GM12878 (cell line): ENCODE measurements at regions not wholly inside any gene's neighbourhood (a gene's known extent, or its start where the extent isn't known, plus 50 kb on each side); places are given as distances from the start of the nearest gene placed in this dataset.

Source experiments
- ATAC-seq: fragments of 200-7000 bp; cut with Tn5 transposase; 3 replicates; pipeline ENCODE4 v1.9.1; 2020; ENCODE audit warnings: mild to moderate bottlenecking, moderate library complexity
- BruUV-seq: library from RNA; stranded (reverse); fragments of 400-500 nt; replicated peaks from 2 replicates; lab custom pipeline; 2021; lab: Mats Ljungman, UMichigan
- CTCF ChIA-PET: fragments of 300-600 bp; sonication (Branson Sonifier 250); formaldehyde crosslinking; extraction: SDS; loops from one replicate; lab custom pipeline; 2021; ENCODE audit warnings: inconsistent platforms; lab: Yijun Ruan, JAX
- POLR2A ChIA-PET: fragments of 350-600 bp; formaldehyde crosslinking; extraction: SDS; loops from one replicate; lab custom pipeline; 2021; ENCODE audit warnings: inconsistent platforms; lab: Charles Lee
- RAD21 ChIA-PET: fragments of 300-600 bp; sonication (Branson Sonifier 250); formaldehyde crosslinking; loops from one replicate; lab custom pipeline; 2023; ENCODE audit warnings: antibody characterized with exemption; ENCODE audit not compliant: unreplicated experiment; lab: Charles Lee
- SMC1A ChIA-PET: fragments of 300-600 bp; sonication (Branson Sonifier 250); formaldehyde crosslinking; loops from one replicate; lab custom pipeline; 2023; ENCODE audit not compliant: unreplicated experiment, uncharacterized antibody; lab: Charles Lee
- DNase-seq: peaks from one replicate; pipeline ENCODE4 v3.0.0-alpha.2; 2011; ENCODE audit warnings: low read depth, low spot score
- FAIRE-seq: peaks from 3 replicates; lab custom pipeline; 2011; peaks lifted over from hg19 to GRCh38; lab: Jason Lieb, UNC
- H2AFZ ChIP-seq: 2 replicates; pipeline ENCODE4 v1.6.0; 2011; ENCODE audit warnings: low read depth, low read length, control low read depth; ENCODE audit not compliant: control insufficient read depth
- H3K27ac ChIP-seq: 2 replicates; pipeline ENCODE4 v1.5.1; 2011; ENCODE audit warnings: control low read depth; ENCODE audit not compliant: control insufficient read depth, insufficient read depth
- H3K27me3 ChIP-seq, 2 experiments: replicated peaks in 1 of 2; 2 replicates each; pipeline versions ENCODE4 v1.6.0 to v1.6.1; 2011; ENCODE audit warnings: low read length in 1 of 2; ENCODE audit not compliant: control insufficient read depth in 2 of 2, insufficient read depth in 2 of 2
- H3K36me3 ChIP-seq, 2 experiments: 2 replicates each; pipeline ENCODE4 v1.5.1; 2011; ENCODE audit warnings: low read length in 1 of 2; ENCODE audit not compliant: control insufficient read depth in 2 of 2, insufficient read depth in 2 of 2
- H3K4me1 ChIP-seq: 2 replicates; pipeline ENCODE4 v1.6.1; 2011; ENCODE audit warnings: mild to moderate bottlenecking, low read length, moderate library complexity, mixed read lengths; ENCODE audit not compliant: control insufficient read depth, insufficient read depth
- H3K4me2 ChIP-seq: 2 replicates; pipeline ENCODE4 v1.6.0; 2011; ENCODE audit warnings: control low read depth; ENCODE audit not compliant: control insufficient read depth, insufficient read depth
- H3K4me3 ChIP-seq: fragments of 200-600 bp; sonication (generic); 2 replicates; pipeline ENCODE4 v1.5.1; 2016
- H3K79me2 ChIP-seq: 2 replicates; pipeline ENCODE4 v1.6.0; 2011; ENCODE audit warnings: low read length; ENCODE audit not compliant: control insufficient read depth, insufficient read depth
- H3K9ac ChIP-seq: 2 replicates; pipeline ENCODE4 v1.8.0; 2011; ENCODE audit warnings: low read length, control low read depth, mixed read lengths; ENCODE audit not compliant: control insufficient read depth, insufficient read depth
- H3K9me3 ChIP-seq: replicated peaks from 3 replicates; pipeline ENCODE4 v1.5.1; 2011; ENCODE audit warnings: mild to moderate bottlenecking, low read length; ENCODE audit not compliant: control insufficient read depth, insufficient read depth
- H4K20me1 ChIP-seq: 2 replicates; pipeline ENCODE4 v1.6.0; 2011; ENCODE audit not compliant: control insufficient read depth, insufficient read depth
- BMI1 ChIP-seq: fragments of 450-650 bp; IDR thresholded peaks from 2 replicates; pipeline ENCODE4 v1.6.1; 2016; ENCODE audit warnings: mild to moderate bottlenecking, moderate library complexity, borderline replicate concordance
- MTA2 ChIP-seq: fragments of 450-650 bp; IDR thresholded peaks from 2 replicates; pipeline ENCODE4 v1.6.1; 2016; ENCODE audit warnings: low read depth, mild to moderate bottlenecking, moderate library complexity
- NBN ChIP-seq: fragments of 450-650 bp; IDR thresholded peaks from 2 replicates; pipeline ENCODE4 v1.6.1; 2016
- NR2F1 ChIP-seq: fragments of 450-650 bp; conservative IDR thresholded peaks from 2 replicates; pipeline ENCODE4 v1.6.1; 2017; ENCODE audit warnings: mild to moderate bottlenecking
- PAX5 ChIP-seq: IDR thresholded peaks from 2 replicates; pipeline ENCODE4 v1.6.1; 2011; ENCODE audit warnings: low read depth, low read length, borderline replicate concordance
- RCOR1 ChIP-seq: conservative IDR thresholded peaks from 2 replicates; pipeline ENCODE4 v1.6.1; 2012; ENCODE audit warnings: low read depth, low read length, improper control_type of control experiment
- WGBS: methylation state at CpG from one replicate; pipeline ENCODE4 v1.1.6; 2016; ENCODE audit warnings: low lambda C conversion rate; ENCODE audit not compliant: insufficient replicate concordance, insufficient coverage; ENCODE audit errors: missing lambda C conversion rate; 5-methylcytosine and 5-hydroxymethylcytosine counted together
- in situ Hi-C: fragments of 300-500 bp; cut with MboI; formaldehyde crosslinking; loops from 9 replicates; pipeline ENCODE4 v1.14.3; 2018; ENCODE audit warnings: mixed read lengths
- intact Hi-C: fragments of 100-400 bp; cut with micrococcal nuclease; formaldehyde crosslinking; loops from one replicate; pipeline ENCODE4 v1.14.2; 2022; ENCODE audit not compliant: unreplicated experiment
- TF ChIP-seq, protein P1 (sequence below): fragments of 450-650 bp; IDR thresholded peaks from 2 replicates; pipeline ENCODE4 v1.6.1; 2017; ENCODE audit warnings: mild to moderate bottlenecking, moderate library complexity
- TF ChIP-seq, protein P2 (sequence below): fragments of 450-650 bp; IDR thresholded peaks from 2 replicates; pipeline ENCODE4 v1.6.1; 2017; ENCODE audit warnings: low read depth, mild to moderate bottlenecking, moderate library complexity
- TF ChIP-seq, protein P3 (sequence below): fragments of 450-650 bp; IDR thresholded peaks from 2 replicates; pipeline ENCODE4 v1.6.1; 2016; ENCODE audit warnings: mild to moderate bottlenecking

DNA sequence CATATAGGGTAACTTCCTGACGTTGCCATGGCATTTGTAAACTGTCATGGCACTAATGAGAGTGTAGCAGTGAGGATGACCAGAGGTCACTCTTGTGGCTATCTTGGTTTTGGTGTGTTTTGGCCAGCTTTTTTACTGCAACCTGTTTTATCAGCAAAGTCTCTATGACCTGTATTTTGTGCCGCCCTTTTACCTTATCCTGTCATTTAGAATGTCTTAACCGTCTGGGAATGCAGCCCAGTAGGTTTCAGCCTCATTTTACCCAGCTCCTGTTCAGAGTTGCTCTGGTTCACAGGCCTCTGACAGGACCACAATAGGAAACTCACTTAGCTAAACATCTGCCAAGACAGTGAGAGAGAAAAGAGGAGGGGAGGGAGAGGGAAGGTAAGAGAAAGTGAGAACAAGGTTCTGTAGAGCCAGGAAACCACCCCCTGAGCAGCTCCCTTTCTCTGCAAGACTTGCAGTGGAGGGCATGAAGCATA lies 64.8 kb upstream of the PLEKHG3 start:
- in situ Hi-C loops: loop anchor here (5.0 kb wide), 1 partner anchor 297 kb away; no protein-coding TSS in a partner anchor
- TF ChIP-seq NBN (0 out of 2 replicates have a peak, but pooled peaks have one; percentile 18), PAX5 (no peak), RCOR1 (no peak), MTA2 (peak; percentile 36; the same call in 1 of the 2 replicates), BMI1 (peak; percentile 81; the same call in 1 of the 2 replicates), NR2F1 (peak; percentile 87)
- TF ChIP-seq, protein P1, sequence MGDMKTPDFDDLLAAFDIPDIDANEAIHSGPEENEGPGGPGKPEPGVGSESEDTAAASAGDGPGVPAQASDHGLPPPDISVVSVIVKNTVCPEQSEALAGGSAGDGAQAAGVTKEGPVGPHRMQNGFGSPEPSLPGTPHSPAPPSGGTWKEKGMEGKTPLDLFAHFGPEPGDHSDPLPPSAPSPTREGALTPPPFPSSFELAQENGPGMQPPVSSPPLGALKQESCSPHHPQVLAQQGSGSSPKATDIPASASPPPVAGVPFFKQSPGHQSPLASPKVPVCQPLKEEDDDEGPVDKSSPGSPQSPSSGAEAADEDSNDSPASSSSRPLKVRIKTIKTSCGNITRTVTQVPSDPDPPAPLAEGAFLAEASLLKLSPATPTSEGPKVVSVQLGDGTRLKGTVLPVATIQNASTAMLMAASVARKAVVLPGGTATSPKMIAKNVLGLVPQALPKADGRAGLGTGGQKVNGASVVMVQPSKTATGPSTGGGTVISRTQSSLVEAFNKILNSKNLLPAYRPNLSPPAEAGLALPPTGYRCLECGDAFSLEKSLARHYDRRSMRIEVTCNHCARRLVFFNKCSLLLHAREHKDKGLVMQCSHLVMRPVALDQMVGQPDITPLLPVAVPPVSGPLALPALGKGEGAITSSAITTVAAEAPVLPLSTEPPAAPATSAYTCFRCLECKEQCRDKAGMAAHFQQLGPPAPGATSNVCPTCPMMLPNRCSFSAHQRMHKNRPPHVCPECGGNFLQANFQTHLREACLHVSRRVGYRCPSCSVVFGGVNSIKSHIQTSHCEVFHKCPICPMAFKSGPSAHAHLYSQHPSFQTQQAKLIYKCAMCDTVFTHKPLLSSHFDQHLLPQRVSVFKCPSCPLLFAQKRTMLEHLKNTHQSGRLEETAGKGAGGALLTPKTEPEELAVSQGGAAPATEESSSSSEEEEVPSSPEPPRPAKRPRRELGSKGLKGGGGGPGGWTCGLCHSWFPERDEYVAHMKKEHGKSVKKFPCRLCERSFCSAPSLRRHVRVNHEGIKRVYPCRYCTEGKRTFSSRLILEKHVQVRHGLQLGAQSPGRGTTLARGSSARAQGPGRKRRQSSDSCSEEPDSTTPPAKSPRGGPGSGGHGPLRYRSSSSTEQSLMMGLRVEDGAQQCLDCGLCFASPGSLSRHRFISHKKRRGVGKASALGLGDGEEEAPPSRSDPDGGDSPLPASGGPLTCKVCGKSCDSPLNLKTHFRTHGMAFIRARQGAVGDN: peak; percentile 45; the same call in 1 of the 2 replicates
- TF ChIP-seq, protein P2, sequence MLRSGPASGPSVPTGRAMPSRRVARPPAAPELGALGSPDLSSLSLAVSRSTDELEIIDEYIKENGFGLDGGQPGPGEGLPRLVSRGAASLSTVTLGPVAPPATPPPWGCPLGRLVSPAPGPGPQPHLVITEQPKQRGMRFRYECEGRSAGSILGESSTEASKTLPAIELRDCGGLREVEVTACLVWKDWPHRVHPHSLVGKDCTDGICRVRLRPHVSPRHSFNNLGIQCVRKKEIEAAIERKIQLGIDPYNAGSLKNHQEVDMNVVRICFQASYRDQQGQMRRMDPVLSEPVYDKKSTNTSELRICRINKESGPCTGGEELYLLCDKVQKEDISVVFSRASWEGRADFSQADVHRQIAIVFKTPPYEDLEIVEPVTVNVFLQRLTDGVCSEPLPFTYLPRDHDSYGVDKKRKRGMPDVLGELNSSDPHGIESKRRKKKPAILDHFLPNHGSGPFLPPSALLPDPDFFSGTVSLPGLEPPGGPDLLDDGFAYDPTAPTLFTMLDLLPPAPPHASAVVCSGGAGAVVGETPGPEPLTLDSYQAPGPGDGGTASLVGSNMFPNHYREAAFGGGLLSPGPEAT: 0 out of 2 replicates have a peak, but pooled peaks have one; percentile 20
- TF ChIP-seq, protein P3, sequence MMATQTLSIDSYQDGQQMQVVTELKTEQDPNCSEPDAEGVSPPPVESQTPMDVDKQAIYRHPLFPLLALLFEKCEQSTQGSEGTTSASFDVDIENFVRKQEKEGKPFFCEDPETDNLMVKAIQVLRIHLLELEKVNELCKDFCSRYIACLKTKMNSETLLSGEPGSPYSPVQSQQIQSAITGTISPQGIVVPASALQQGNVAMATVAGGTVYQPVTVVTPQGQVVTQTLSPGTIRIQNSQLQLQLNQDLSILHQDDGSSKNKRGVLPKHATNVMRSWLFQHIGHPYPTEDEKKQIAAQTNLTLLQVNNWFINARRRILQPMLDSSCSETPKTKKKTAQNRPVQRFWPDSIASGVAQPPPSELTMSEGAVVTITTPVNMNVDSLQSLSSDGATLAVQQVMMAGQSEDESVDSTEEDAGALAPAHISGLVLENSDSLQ: 0 out of 2 replicates have a peak, but pooled peaks have one; percentile 19
- H4K20me1 ChIP-seq: no peaks in the 10 kb centered on the region
- CTCF ChIA-PET: interaction anchor here (0.8 to 5.1 kb wide), 10 partner anchors 10 to 295 kb away, joined by 3 to 46 read pairs (median 3); no protein-coding TSS in a partner anchor
- SMC1A ChIA-PET: interaction anchor here (0.7 to 1.8 kb wide), 5 partner anchors 11 to 249 kb away, joined by 3 to 4 read pairs (median 3); no protein-coding TSS in a partner anchor
- no peaks in the 10 kb centered on the region; the same call in 1 of the 2 replicates for H3K4me1 ChIP-seq
- ATAC-seq (peak; percentile 83), DNase-seq (no peak), FAIRE-seq (no peak)
- RAD21 ChIA-PET: interaction anchor here (0.8 to 1.4 kb wide), 5 partner anchors 11 to 170 kb away, joined by 3 to 8 read pairs (median 3); partner anchors contain the start of gene HSPA2
- no peak overlapping the region for H2AFZ ChIP-seq
- H3K9me3 ChIP-seq: peaks cover 2% of the 10 kb centered on the region; the same call in 1 of the 3 replicates
- no peak overlapping the region for H3K27ac ChIP-seq
- H3K4me3 ChIP-seq: no peak overlapping the region
- H3K9ac ChIP-seq: no peak overlapping the region
- BruUV-seq: no TSS peak
- WGBS: 55% methylated on average over 3 of the region's 3 CpGs
- H3K4me2 ChIP-seq: no peak overlapping the region
- no peaks in the 10 kb centered on the region for H3K79me2 ChIP-seq
- no peaks in the 10 kb centered on the region for H3K36me3 ChIP-seq
- intact Hi-C loops: loop anchor here (5.0 to 10.0 kb wide), 3 partner anchors 97 to 205 kb away; partner anchors contain the start of gene HSPA2
- POLR2A ChIA-PET: interaction anchor here (0.5 to 0.9 kb wide), 6 partner anchors 11 to 238 kb away, joined by 3 to 7 read pairs (median 4); no protein-coding TSS in a partner anchor
- H3K27me3 ChIP-seq: no peaks in the 10 kb centered on the region
